Caco-2 (cell line): ENCODE measurements at regions not wholly inside any gene's neighbourhood (a gene's known extent, or its start where the extent isn't known, plus 50 kb on each side); places are given as distances from the start of the nearest gene placed in this dataset.

Source experiments
- BruUV-seq: library from RNA; stranded (reverse); fragments of 400-500 nt; replicated peaks from 2 replicates; lab custom pipeline; 2021; lab: Mats Ljungman, UMichigan
- CTCF ChIA-PET: fragments of 300-600 bp; sonication (Branson Sonifier 250); formaldehyde crosslinking; loops from one replicate; lab custom pipeline; 2022; ENCODE audit warnings: antibody characterized with exemption; lab: Charles Lee
- POLR2A ChIA-PET: fragments of 300-600 bp; sonication (Branson Sonifier 250); formaldehyde crosslinking; loops from one replicate; lab custom pipeline; 2022; ENCODE audit warnings: antibody characterized with exemption; lab: Charles Lee
- DNase-seq, 2 experiments: peaks; one replicate each; pipeline versions ENCODE4 v3.0.0 to v3.0.0-alpha.2; 2020 to 2022
- H3K27me3 ChIP-seq: replicated peaks from 2 replicates; pipeline ENCODE4 v1.6.0; 2011; ENCODE audit warnings: low read length; ENCODE audit not compliant: control insufficient read depth, insufficient read depth
- H3K36me3 ChIP-seq: 2 replicates; pipeline ENCODE4 v1.5.1; 2011; ENCODE audit warnings: low read length; ENCODE audit not compliant: control insufficient read depth, insufficient read depth
- H3K4me1 ChIP-seq: fragments of 250-450 bp; sonication (Bioruptor Pico); 2 replicates; pipeline ENCODE4 v1.5.1; 2020; ENCODE audit warnings: mild to moderate bottlenecking
- H3K4me3 ChIP-seq: 2 replicates; pipeline ENCODE4 v1.5.1; 2011; ENCODE audit warnings: low read depth, mild to moderate bottlenecking, control low read depth, low read length
- H3K9me3 ChIP-seq: fragments of 250-450 bp; sonication (Bioruptor Pico); 2 replicates; pipeline ENCODE4 v1.5.1; 2020; ENCODE audit warnings: mild to moderate bottlenecking, moderate library complexity
- H3K27ac Mint-ChIP-seq: one replicate; pipeline ENCODE4 v1.8.0; 2022; ENCODE audit warnings: mixed read lengths; ENCODE audit not compliant: unreplicated experiment
- H3K27me3 Mint-ChIP-seq: one replicate; pipeline ENCODE4 v1.8.0; 2022; ENCODE audit warnings: mixed read lengths; ENCODE audit not compliant: insufficient read depth, unreplicated experiment
- H3K36me3 Mint-ChIP-seq: one replicate; pipeline ENCODE4 v1.8.0; 2022; ENCODE audit warnings: mild to moderate bottlenecking, mixed read lengths; ENCODE audit not compliant: insufficient read depth, unreplicated experiment
- H3K4me1 Mint-ChIP-seq: one replicate; pipeline ENCODE4 v1.8.0; 2022; ENCODE audit warnings: low read depth, mixed read lengths; ENCODE audit not compliant: unreplicated experiment
- H3K4me3 Mint-ChIP-seq: one replicate; pipeline ENCODE4 v1.8.0; 2022; ENCODE audit warnings: mild to moderate bottlenecking, moderate library complexity, mixed read lengths; ENCODE audit not compliant: unreplicated experiment
- H3K9me3 Mint-ChIP-seq: one replicate; pipeline ENCODE4 v1.8.0; 2022; ENCODE audit warnings: mixed read lengths; ENCODE audit not compliant: unreplicated experiment
- intact Hi-C: fragments of 100-400 bp; cut with micrococcal nuclease; formaldehyde crosslinking; loops from one replicate; pipeline ENCODE4 v1.10.0; 2022; ENCODE audit not compliant: unreplicated experiment
- TF ChIP-seq, protein P1 (sequence below), 2 experiments: fragments of 200-600 bp in 1 of 2; IDR thresholded peaks; 1 replicate in 1 of 2; 2 replicates in 1 of 2; pipeline versions ENCODE4 v1.5.1 to v1.8.0; 2011 to 2022; ENCODE audit warnings: antibody characterized with exemption in 1 of 2, control low read depth in 1 of 2, inconsistent platforms in 1 of 2, low read depth in 1 of 2, low read length in 1 of 2, mild to moderate bottlenecking in 1 of 2, moderate library complexity in 1 of 2; ENCODE audit not compliant: insufficient read depth in 1 of 2, severe bottlenecking in 1 of 2, unreplicated experiment in 1 of 2

DNA sequence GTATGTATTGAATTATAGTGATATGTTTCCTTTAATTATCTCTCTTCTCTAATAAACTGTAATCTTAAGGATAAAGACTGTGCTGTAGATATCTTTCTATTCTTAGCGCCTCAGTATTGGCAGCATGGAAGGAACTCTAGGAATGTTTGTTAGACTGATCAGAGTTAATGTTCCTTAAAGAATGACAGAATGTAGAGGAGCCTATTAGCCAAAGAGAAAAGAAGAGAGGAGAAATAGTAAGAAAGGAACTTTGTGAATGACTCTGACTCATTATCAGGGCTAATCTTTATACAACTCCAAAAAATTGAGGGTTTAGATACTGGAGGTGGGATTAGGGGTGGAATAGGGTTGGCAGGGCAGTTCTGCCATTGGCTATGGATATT is 59.0 kb upstream of the NUDT12 start:
- ChIA-PET CTCF (no interaction called here), POLR2A (no interaction called here)
- no peaks in the 10 kb centered on the region for H3K9me3 Mint-ChIP-seq
- H3K27ac Mint-ChIP-seq, result no peak overlapping the region
- H3K9me3 ChIP-seq, result no peaks in the 10 kb centered on the region
- H3K36me3 Mint-ChIP-seq, result no peaks in the 10 kb centered on the region
- no TSS peak for BruUV-seq
- H3K27me3 Mint-ChIP-seq, result no peaks in the 10 kb centered on the region
- TF ChIP-seq, protein P1, sequence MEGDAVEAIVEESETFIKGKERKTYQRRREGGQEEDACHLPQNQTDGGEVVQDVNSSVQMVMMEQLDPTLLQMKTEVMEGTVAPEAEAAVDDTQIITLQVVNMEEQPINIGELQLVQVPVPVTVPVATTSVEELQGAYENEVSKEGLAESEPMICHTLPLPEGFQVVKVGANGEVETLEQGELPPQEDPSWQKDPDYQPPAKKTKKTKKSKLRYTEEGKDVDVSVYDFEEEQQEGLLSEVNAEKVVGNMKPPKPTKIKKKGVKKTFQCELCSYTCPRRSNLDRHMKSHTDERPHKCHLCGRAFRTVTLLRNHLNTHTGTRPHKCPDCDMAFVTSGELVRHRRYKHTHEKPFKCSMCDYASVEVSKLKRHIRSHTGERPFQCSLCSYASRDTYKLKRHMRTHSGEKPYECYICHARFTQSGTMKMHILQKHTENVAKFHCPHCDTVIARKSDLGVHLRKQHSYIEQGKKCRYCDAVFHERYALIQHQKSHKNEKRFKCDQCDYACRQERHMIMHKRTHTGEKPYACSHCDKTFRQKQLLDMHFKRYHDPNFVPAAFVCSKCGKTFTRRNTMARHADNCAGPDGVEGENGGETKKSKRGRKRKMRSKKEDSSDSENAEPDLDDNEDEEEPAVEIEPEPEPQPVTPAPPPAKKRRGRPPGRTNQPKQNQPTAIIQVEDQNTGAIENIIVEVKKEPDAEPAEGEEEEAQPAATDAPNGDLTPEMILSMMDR (IDR thresholded peaks at IDR 0.05; ENCODE audit: insufficient read depth in 1 of 2, low read depth in 1 of 2, low read length in 1 of 2, severe bottlenecking in 1 of 2, unreplicated experiment in 1 of 2), result no peak
- intact Hi-C loops, result no loop called here
- H3K4me1 ChIP-seq, result no peaks in the 10 kb centered on the region
- H3K4me3 ChIP-seq, result no peak overlapping the region
- H3K4me3 Mint-ChIP-seq, result no peak overlapping the region
- H3K36me3 ChIP-seq, result no peaks in the 10 kb centered on the region
- no peaks in the 10 kb centered on the region for H3K4me1 Mint-ChIP-seq
- H3K27me3 ChIP-seq, result no peaks in the 10 kb centered on the region
- DNase-seq, result no peak

DNA sequence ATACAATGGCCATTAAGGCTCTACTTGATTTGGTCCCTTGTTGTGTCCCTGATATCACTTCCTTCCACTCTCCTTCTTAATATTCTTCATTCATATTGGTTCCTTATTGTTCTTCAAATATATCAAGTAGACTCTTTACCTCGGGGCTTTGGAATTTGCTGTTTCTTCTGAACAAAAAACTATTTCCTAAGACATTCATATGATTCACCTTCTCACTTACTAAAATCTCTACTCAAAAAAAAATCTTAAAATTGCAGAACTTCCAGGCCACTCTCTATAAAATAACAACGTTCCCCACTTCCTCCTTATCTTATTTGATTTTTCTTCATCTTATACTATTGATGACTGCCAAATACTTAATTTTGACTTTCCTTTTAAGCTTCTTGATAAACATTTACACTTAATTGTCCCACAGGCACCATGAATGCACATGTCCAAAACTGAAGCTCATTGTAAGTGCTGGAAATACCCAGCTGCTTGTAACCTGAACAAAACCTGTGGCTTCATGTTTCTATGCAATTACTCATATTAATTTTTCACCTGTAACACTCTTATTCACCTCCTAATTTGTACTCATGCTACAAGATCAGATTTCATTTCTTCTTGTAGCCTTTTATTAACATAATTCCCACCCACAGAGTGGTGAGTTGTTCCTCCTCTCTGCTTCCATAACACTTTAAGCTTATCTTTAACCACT is 58.4 kb upstream of the NUDT12 start:
- intact Hi-C loops, result no loop called here

DNA sequence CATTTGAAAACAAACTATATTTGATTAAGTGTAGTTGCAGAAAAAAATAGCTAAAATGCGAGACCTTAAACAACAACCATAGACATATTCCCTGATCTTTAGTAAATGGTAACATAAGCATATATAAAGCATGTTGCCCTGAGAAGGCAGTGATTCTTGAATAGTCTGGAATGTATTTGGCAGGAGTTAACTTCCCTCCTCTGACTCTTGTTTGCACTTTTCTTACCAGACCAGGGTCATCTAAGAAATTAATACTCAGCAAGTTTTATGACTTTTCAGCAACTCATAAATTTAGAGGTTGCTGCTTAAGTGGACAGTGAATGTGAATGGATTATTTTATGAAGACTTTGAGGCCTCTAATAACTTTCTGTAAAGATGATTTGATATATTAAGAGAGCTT is 55.3 kb upstream of the NUDT12 start:
- ChIA-PET CTCF (no interaction called here), POLR2A (no interaction called here)
- no peak overlapping the region for H3K27ac Mint-ChIP-seq
- H3K4me3 Mint-ChIP-seq, result no peak overlapping the region
- intact Hi-C loops, result no loop called here
- no peaks in the 10 kb centered on the region for H3K36me3 ChIP-seq
- no peak for DNase-seq
- no peaks in the 10 kb centered on the region for H3K36me3 Mint-ChIP-seq
- no peaks in the 10 kb centered on the region for H3K9me3 Mint-ChIP-seq
- no peak overlapping the region for H3K4me3 ChIP-seq
- H3K27me3 Mint-ChIP-seq, result no peaks in the 10 kb centered on the region
- no TSS peak for BruUV-seq
- H3K27me3 ChIP-seq, result no peaks in the 10 kb centered on the region
- TF ChIP-seq, protein P1 (IDR thresholded peaks at IDR 0.05; ENCODE audit: insufficient read depth in 1 of 2, low read depth in 1 of 2, low read length in 1 of 2, severe bottlenecking in 1 of 2, unreplicated experiment in 1 of 2), result no peak
- no peaks in the 10 kb centered on the region for H3K4me1 Mint-ChIP-seq
- H3K4me1 ChIP-seq, result no peaks in the 10 kb centered on the region
- H3K9me3 ChIP-seq, result no peaks in the 10 kb centered on the region

More for the DNA sequence above, 58.4 kb upstream of the NUDT12 start:
- no peaks in the 10 kb centered on the region for H3K36me3 ChIP-seq
- no TSS peak for BruUV-seq
- POLR2A ChIA-PET, result no interaction called here
- Mint-ChIP-seq H3K9me3 (no peaks in the 10 kb centered on the region), H3K36me3 (no peaks in the 10 kb centered on the region), H3K27ac (no peak overlapping the region), H3K4me1 (no peaks in the 10 kb centered on the region), H3K27me3 (no peaks in the 10 kb centered on the region), H3K4me3 (no peak overlapping the region)
- H3K4me3 ChIP-seq, result no peak overlapping the region
- CTCF ChIA-PET, result no interaction called here
- H3K27me3 ChIP-seq, result no peaks in the 10 kb centered on the region
- TF ChIP-seq, protein P1 (IDR thresholded peaks at IDR 0.05; ENCODE audit: insufficient read depth in 1 of 2, low read depth in 1 of 2, low read length in 1 of 2, severe bottlenecking in 1 of 2, unreplicated experiment in 1 of 2), result no peak
- no peaks in the 10 kb centered on the region for H3K4me1 ChIP-seq
- DNase-seq, result no peak
- H3K9me3 ChIP-seq, result no peaks in the 10 kb centered on the region
